ENCODE measurements at regions not wholly inside any gene's neighbourhood (a gene's known extent, or its start where the extent isn't known, plus 50 kb on each side); places are given as distances from the start of the nearest gene placed in this dataset.

- peaks cover 41% of the 10 kb centered on the region for H3K4me1 Mint-ChIP-seq
- CTCF ChIA-PET, result no interaction called here
Measured at GRCh38 chr13:50631041-50631440, 212.5 kb downstream of the DLEU7 start.

GRCh38 chr13:50634339-50634738, 209.2 kb downstream of the DLEU7 start:
- Mint-ChIP-seq H3K27ac (peak overlapping the region; percentile 96), H3K9me3 (ENCODE audit: insufficient read depth) (no peaks in the 10 kb centered on the region), H3K4me1 (peaks cover 44% of the 10 kb centered on the region), H3K27me3 (no peaks in the 10 kb centered on the region), H3K4me3 (no peak overlapping the region)
- ATAC-seq (ENCODE audit: low read depth), result no peak
- Histone ChIP-seq H3K27me3 (replicated peaks in 1 of 4; ENCODE audit: control extremely low read depth in 1 of 4, control insufficient read depth in 3 of 4, insufficient read depth in 4 of 4, low read length in 3 of 4) (no peaks in the 10 kb centered on the region), H3K27ac (ENCODE audit: low read length in 2 of 2) (peak overlapping the region; percentile 92 to 95), H3K79me2 (ENCODE audit: control insufficient read depth, insufficient read depth, low read length) (no peaks in the 10 kb centered on the region), H4K20me1 (ENCODE audit: control insufficient read depth, insufficient read depth, low read length, poor library complexity, severe bottlenecking) (no peaks in the 10 kb centered on the region), H3K9ac (ENCODE audit: low read length) (no peak overlapping the region), H3K4me3 (ENCODE audit: control extremely low read depth in 1 of 5, extremely low read depth in 1 of 5, insufficient read depth in 1 of 5, low read depth in 2 of 5, low read length in 4 of 5) (no peak overlapping the region), H3K9me3 (ENCODE audit: control extremely low read depth in 1 of 3, control insufficient read depth in 2 of 3, insufficient read depth in 1 of 3, low read length in 2 of 3) (no peaks in the 10 kb centered on the region), H3K4me1 (ENCODE audit: control insufficient read depth in 2 of 2, insufficient read depth in 2 of 2, low read length in 2 of 2) (peaks cover 26 to 30% of the 10 kb centered on the region in 2 donors), H3K4me2 (replicated peaks; ENCODE audit: low read depth, low read length, poor library complexity, severe bottlenecking) (no peak overlapping the region), H2AFZ (ENCODE audit: insufficient read depth, low read depth, low read length, poor library complexity, severe bottlenecking) (peak overlapping the region; percentile 29), H3K36me3 (replicated peaks in 1 of 2; ENCODE audit: control extremely low read depth in 1 of 2, control insufficient read depth in 1 of 2, extremely low read depth in 1 of 2, insufficient read depth in 2 of 2, low read length in 1 of 2) (no peaks in the 10 kb centered on the region)
- CTCF ChIA-PET, result interaction anchor here (0.8 to 2.8 kb wide), 4 partner anchors 37 to 167 kb away, joined by 3 to 14 read pairs (median 6); no protein-coding TSS in a partner anchor
- POLR2A ChIA-PET, result interaction anchor here (1.6 kb wide), 1 partner anchor 8 kb away, joined by 3 read pairs; no protein-coding TSS in a partner anchor
- TF ChIP-seq EZH2 (IDR thresholded peaks at IDR 0.05; ENCODE audit: borderline replicate concordance, insufficient read depth, low read depth, low read length, poor library complexity, severe bottlenecking), result no peak
- TF ChIP-seq, protein P1, sequence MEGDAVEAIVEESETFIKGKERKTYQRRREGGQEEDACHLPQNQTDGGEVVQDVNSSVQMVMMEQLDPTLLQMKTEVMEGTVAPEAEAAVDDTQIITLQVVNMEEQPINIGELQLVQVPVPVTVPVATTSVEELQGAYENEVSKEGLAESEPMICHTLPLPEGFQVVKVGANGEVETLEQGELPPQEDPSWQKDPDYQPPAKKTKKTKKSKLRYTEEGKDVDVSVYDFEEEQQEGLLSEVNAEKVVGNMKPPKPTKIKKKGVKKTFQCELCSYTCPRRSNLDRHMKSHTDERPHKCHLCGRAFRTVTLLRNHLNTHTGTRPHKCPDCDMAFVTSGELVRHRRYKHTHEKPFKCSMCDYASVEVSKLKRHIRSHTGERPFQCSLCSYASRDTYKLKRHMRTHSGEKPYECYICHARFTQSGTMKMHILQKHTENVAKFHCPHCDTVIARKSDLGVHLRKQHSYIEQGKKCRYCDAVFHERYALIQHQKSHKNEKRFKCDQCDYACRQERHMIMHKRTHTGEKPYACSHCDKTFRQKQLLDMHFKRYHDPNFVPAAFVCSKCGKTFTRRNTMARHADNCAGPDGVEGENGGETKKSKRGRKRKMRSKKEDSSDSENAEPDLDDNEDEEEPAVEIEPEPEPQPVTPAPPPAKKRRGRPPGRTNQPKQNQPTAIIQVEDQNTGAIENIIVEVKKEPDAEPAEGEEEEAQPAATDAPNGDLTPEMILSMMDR (IDR thresholded peaks at IDR 0.05), result no peak
- 93% methylated on average over 3 of the region's 3 CpGs for WGBS (ENCODE audit: insufficient coverage)
- intact Hi-C loops (cut with micrococcal nuclease), result loop anchor here (10.0 kb wide), 1 partner anchor 270 kb away; no protein-coding TSS in a partner anchor
- no peak for DNase-seq

More at GRCh38 chr13:50631041-50631440, 212.5 kb downstream of the DLEU7 start:
- no peak overlapping the region for H3K4me3 Mint-ChIP-seq
- WGBS (ENCODE audit: insufficient coverage), result 57% methylated on average over 1 of the region's 3 CpGs
- H3K27ac ChIP-seq (ENCODE audit: low read length in 2 of 2), result no peak overlapping the region
- H3K4me2 ChIP-seq (replicated peaks; ENCODE audit: low read depth, low read length, poor library complexity, severe bottlenecking), result no peak overlapping the region
- H3K9me3 ChIP-seq (ENCODE audit: control extremely low read depth in 1 of 3, control insufficient read depth in 2 of 3, insufficient read depth in 1 of 3, low read length in 2 of 3), result no peaks in the 10 kb centered on the region
- no peak overlapping the region for H3K27ac Mint-ChIP-seq
- H3K9me3 Mint-ChIP-seq (ENCODE audit: insufficient read depth), result no peaks in the 10 kb centered on the region
- no peak overlapping the region for H3K4me3 ChIP-seq (ENCODE audit: control extremely low read depth in 1 of 5, extremely low read depth in 1 of 5, insufficient read depth in 1 of 5, low read depth in 2 of 5, low read length in 4 of 5)
- ATAC-seq (ENCODE audit: low read depth) (no peak), DNase-seq (no peak)
- H3K79me2 ChIP-seq (ENCODE audit: control insufficient read depth, insufficient read depth, low read length), result no peaks in the 10 kb centered on the region
- no peaks in the 10 kb centered on the region for H3K27me3 ChIP-seq (replicated peaks in 1 of 4; ENCODE audit: control extremely low read depth in 1 of 4, control insufficient read depth in 3 of 4, insufficient read depth in 4 of 4, low read length in 3 of 4)
- no peak overlapping the region for H3K9ac ChIP-seq (ENCODE audit: low read length)
- H3K4me1 ChIP-seq (ENCODE audit: control insufficient read depth in 2 of 2, insufficient read depth in 2 of 2, low read length in 2 of 2), result peaks cover 25 to 28% of the 10 kb centered on the region in 2 donors
- POLR2A ChIA-PET, result no interaction called here
- TF ChIP-seq, protein P1 (IDR thresholded peaks at IDR 0.05), result no peak
- no peak for TF ChIP-seq EZH2 (IDR thresholded peaks at IDR 0.05; ENCODE audit: borderline replicate concordance, insufficient read depth, low read depth, low read length, poor library complexity, severe bottlenecking)
- no peaks in the 10 kb centered on the region for H3K36me3 ChIP-seq (replicated peaks in 1 of 2; ENCODE audit: control extremely low read depth in 1 of 2, control insufficient read depth in 1 of 2, extremely low read depth in 1 of 2, insufficient read depth in 2 of 2, low read length in 1 of 2)
- no peaks in the 10 kb centered on the region for H4K20me1 ChIP-seq (ENCODE audit: control insufficient read depth, insufficient read depth, low read length, poor library complexity, severe bottlenecking)
- intact Hi-C loops (cut with micrococcal nuclease), result loop anchor here (10.0 kb wide), 1 partner anchor 266 kb away; no protein-coding TSS in a partner anchor
- no peaks in the 10 kb centered on the region for H3K27me3 Mint-ChIP-seq
- no peak overlapping the region for H2AFZ ChIP-seq (ENCODE audit: insufficient read depth, low read depth, low read length, poor library complexity, severe bottlenecking)
